ENCODE measurements at regions not wholly inside any gene's neighbourhood (a gene's known extent, or its start where the extent isn't known, plus 50 kb on each side); places are given as distances from the start of the nearest gene placed in this dataset.

GRCh38 chrX:4253092-4253491 is 539.6 kb upstream of the PRKX start:
- TF ChIP-seq CTCF (IDR thresholded peaks at IDR 0.05; ENCODE audit: low read length) (no peak), EZH2 (IDR thresholded peaks at IDR 0.05; ENCODE audit: borderline replicate concordance, low read length) (no peak)

Measured in OCI-LY1 (cell line).